CD4-positive, alpha-beta T cell (primary cell): ENCODE measurements at regions not wholly inside any gene's neighbourhood (a gene's known extent, or its start where the extent isn't known, plus 50 kb on each side); places are given as distances from the start of the nearest gene placed in this dataset.

Experiments used
- ATAC-seq: fragments of 200-7000 bp; cut with Tn5 transposase; one replicate; pipeline ENCODE4 v1.10.0; 2022; ENCODE audit warnings: mild to moderate bottlenecking; ENCODE audit not compliant: poor library complexity
- CTCF ChIA-PET: fragments of 350-600 bp; sonication (Branson Sonifier 250); formaldehyde crosslinking; loops from one replicate; lab custom pipeline; 2021; ENCODE audit warnings: antibody characterized with exemption, inconsistent platforms; lab: Charles Lee
- POLR2A ChIA-PET: fragments of 350-600 bp; sonication (Branson Sonifier 250); formaldehyde crosslinking; loops from one replicate; lab custom pipeline; 2021; ENCODE audit warnings: antibody characterized with exemption, inconsistent platforms; lab: Charles Lee
- DNase-seq, 14 experiments: peaks; one replicate each; pipeline ENCODE4 v3.0.0-alpha.2; 2013 to 2020; ENCODE audit warnings: mixed read lengths in 2 of 14
- H3K27ac ChIP-seq, 2 donors: one replicate each; pipeline versions ENCODE4 v1.5.1 to v1.7.0; 2013; ENCODE audit warnings: low read length in 2 of 2, low read depth in 1 of 2, mild to moderate bottlenecking in 1 of 2
- H3K27me3 ChIP-seq, 2 experiments: 1 replicate in 1 of 2; 2 replicates in 1 of 2; pipeline versions ENCODE4 v1.6.1 to v1.7.0; 2013; ENCODE audit warnings: low read length in 2 of 2, control low read depth in 1 of 2, mild to moderate bottlenecking in 1 of 2, moderate library complexity in 1 of 2; ENCODE audit not compliant: insufficient read depth in 2 of 2, control insufficient read depth in 1 of 2
- H3K36me3 ChIP-seq: one replicate; pipeline ENCODE4 v1.6.1; 2013; ENCODE audit warnings: low read length, control low read depth; ENCODE audit not compliant: insufficient read depth
- H3K4me1 ChIP-seq: one replicate; pipeline ENCODE4 v1.6.1; 2013; ENCODE audit warnings: low read length, control low read depth; ENCODE audit not compliant: insufficient read depth
- H3K4me3 ChIP-seq: one replicate; pipeline ENCODE4 v1.5.1; 2013; ENCODE audit warnings: mild to moderate bottlenecking, low read length, moderate library complexity
- H3K9me3 ChIP-seq, 2 experiments: 1 replicate in 1 of 2; 2 replicates in 1 of 2; pipeline versions ENCODE4 v1.6.1 to v1.7.0; 2013; ENCODE audit warnings: low read length in 2 of 2, mild to moderate bottlenecking in 2 of 2, control low read depth in 1 of 2, moderate library complexity in 1 of 2; ENCODE audit not compliant: control insufficient read depth in 1 of 2, insufficient read depth in 1 of 2
- H3K27ac Mint-ChIP-seq: one replicate; pipeline ENCODE4 v1.8.0; 2020; ENCODE audit warnings: mixed read lengths
- H3K27me3 Mint-ChIP-seq: one replicate; pipeline ENCODE4 v1.8.0; 2021; ENCODE audit warnings: mixed read lengths
- H3K36me3 Mint-ChIP-seq: one replicate; pipeline ENCODE4 v1.8.0; 2021; ENCODE audit warnings: low read depth, mixed read lengths
- H3K4me1 Mint-ChIP-seq: one replicate; pipeline ENCODE4 v1.8.0; 2021; ENCODE audit warnings: low read depth, mixed read lengths
- H3K4me3 Mint-ChIP-seq: one replicate; pipeline ENCODE4 v1.8.0; 2020; ENCODE audit warnings: mild to moderate bottlenecking, mixed read lengths
- H3K9me3 Mint-ChIP-seq: one replicate; pipeline ENCODE4 v1.8.0; 2020; ENCODE audit warnings: mixed read lengths
- CTCF ChIP-seq: fragments of 200-600 bp; IDR thresholded peaks from one replicate; pipeline ENCODE4 v1.8.0; 2022; ENCODE audit warnings: antibody characterized with exemption, mild to moderate bottlenecking
- intact Hi-C, 2 experiments: fragments of 100-400 bp; cut with DNase I in 1 of 2; cut with micrococcal nuclease in 1 of 2; formaldehyde crosslinking; loops; one replicate each; pipeline versions ENCODE4 v1.15.1 to v1.9.0; 2023 to 2025; cut with DNase I, micrococcal nuclease

GRCh38 chr6:156579564-156579963 is 197.6 kb upstream of the ARID1B start:
- H3K4me1 Mint-ChIP-seq = no peaks in the 10 kb centered on the region
- no peak overlapping the region for H3K27ac Mint-ChIP-seq
- no peak for DNase-seq
- peaks cover 13% of the 10 kb centered on the region for H3K9me3 Mint-ChIP-seq
- CTCF ChIA-PET = no interaction called here
- Histone ChIP-seq H3K4me3 (no peak overlapping the region), H3K27ac (no peak overlapping the region), H3K36me3 (no peaks in the 10 kb centered on the region), H3K9me3 (peaks cover 10 to 14% of the 10 kb centered on the region in 2 experiments), H3K4me1 (no peaks in the 10 kb centered on the region), H3K27me3 (peaks cover 0 to 2% of the 10 kb centered on the region in 2 experiments)
- POLR2A ChIA-PET = no interaction called here
- H3K4me3 Mint-ChIP-seq = no peak overlapping the region
- ATAC-seq = no peak
- peaks cover 6% of the 10 kb centered on the region for H3K27me3 Mint-ChIP-seq
- intact Hi-C loops = no loop called here
- peaks cover 4% of the 10 kb centered on the region for H3K36me3 Mint-ChIP-seq
- no peak for TF ChIP-seq CTCF

GRCh38 chr6:156577749-156578148 is 199.4 kb upstream of the ARID1B start:
- peaks cover 4% of the 10 kb centered on the region for H3K36me3 Mint-ChIP-seq
- Histone ChIP-seq H3K9me3 (peaks cover 10 to 14% of the 10 kb centered on the region in 2 experiments), H3K36me3 (no peaks in the 10 kb centered on the region), H3K4me1 (no peaks in the 10 kb centered on the region), H3K4me3 (no peak overlapping the region), H3K27me3 (peaks cover 0 to 2% of the 10 kb centered on the region in 2 experiments), H3K27ac (no peak overlapping the region)
- H3K9me3 Mint-ChIP-seq = peaks cover 13% of the 10 kb centered on the region
- H3K27ac Mint-ChIP-seq = no peak overlapping the region
- no peak overlapping the region for H3K4me3 Mint-ChIP-seq
- TF ChIP-seq CTCF = no peak
- no peaks in the 10 kb centered on the region for H3K4me1 Mint-ChIP-seq
- no peak for ATAC-seq
- intact Hi-C loops = no loop called here
- ChIA-PET CTCF (interaction anchor here (0.9 kb wide), 1 partner anchor 11 kb away, joined by 3 read pairs; no protein-coding TSS in a partner anchor), POLR2A (no interaction called here)
- H3K27me3 Mint-ChIP-seq = peaks cover 10% of the 10 kb centered on the region
- DNase-seq = no peak

- no peak for TF ChIP-seq CTCF
- Mint-ChIP-seq H3K4me1 (no peaks in the 10 kb centered on the region), H3K27ac (no peak overlapping the region), H3K27me3 (peaks cover 17% of the 10 kb centered on the region), H3K36me3 (peaks cover 4% of the 10 kb centered on the region), H3K4me3 (no peak overlapping the region), H3K9me3 (peaks cover 13% of the 10 kb centered on the region)
- no peak for DNase-seq
- Histone ChIP-seq H3K9me3 (peaks cover 10 to 14% of the 10 kb centered on the region in 2 experiments), H3K4me3 (no peak overlapping the region), H3K4me1 (no peaks in the 10 kb centered on the region), H3K36me3 (no peaks in the 10 kb centered on the region), H3K27ac (no peak overlapping the region), H3K27me3 (no peaks in the 10 kb centered on the region)
- POLR2A ChIA-PET = no interaction called here
- CTCF ChIA-PET = no interaction called here
- intact Hi-C loops = no loop called here
- no peak for ATAC-seq
These were observed 201.8 kb upstream of the ARID1B start for GRCh38 chr6:156575361-156575760.
